ENCODE measurements at regions not wholly inside any gene's neighbourhood (a gene's known extent, or its start where the extent isn't known, plus 50 kb on each side); places are given as distances from the start of the nearest gene placed in this dataset.

- no peak for TF ChIP-seq GATA2 (IDR thresholded peaks at IDR 0.05; ENCODE audit: low read depth, low read length)
- no peak for TF ChIP-seq GATA3 (IDR thresholded peaks at IDR 0.05; ENCODE audit: low read depth, low read length)
Observed at GRCh38 chr12:105741786-105742566, 396.8 kb downstream of the NUAK1 start.

All from SH-SY5Y (cell line).